ENCODE measurements at regions not wholly inside any gene's neighbourhood (a gene's known extent, or its start where the extent isn't known, plus 50 kb on each side); places are given as distances from the start of the nearest gene placed in this dataset.

GRCh38 chr13:63693696-63694095 lies 2278.0 kb upstream of the PCDH20 start:
- Histone ChIP-seq H3K4me3 (no peak overlapping the region), H3K27me3 (no peaks in the 10 kb centered on the region), H3K4me1 (no peaks in the 10 kb centered on the region), H3K9me3 (no peaks in the 10 kb centered on the region), H3K27ac (no peak overlapping the region), H3K36me3 (replicated peaks in 1 of 2; ENCODE audit: insufficient read depth in 1 of 2, low read depth in 2 of 2) (no peaks in the 10 kb centered on the region)
- WGBS, 2 donors, result 82 to 91% methylated on average over 15 of the region's 15 CpGs
- no peak for ATAC-seq
- DNase-seq, result no peak
- intact Hi-C loops (cut with DNase I), result no loop called here
- no peak for TF ChIP-seq CTCF (IDR thresholded peaks at IDR 0.05)
- no peak for TF ChIP-seq POLR2A (IDR thresholded peaks at IDR 0.05)

- Histone ChIP-seq H3K36me3 (replicated peaks in 1 of 2; ENCODE audit: insufficient read depth in 1 of 2, low read depth in 2 of 2) (no peaks in the 10 kb centered on the region), H3K27ac (no peak overlapping the region), H3K4me1 (no peaks in the 10 kb centered on the region), H3K9me3 (no peaks in the 10 kb centered on the region), H3K27me3 (no peaks in the 10 kb centered on the region), H3K4me3 (no peak overlapping the region)
- DNase-seq, result no peak
- intact Hi-C loops (cut with DNase I), result no loop called here
- TF ChIP-seq CTCF (IDR thresholded peaks at IDR 0.05) (no peak), POLR2A (IDR thresholded peaks at IDR 0.05) (no peak)
- ATAC-seq, result no peak
- WGBS, 2 donors, result 55 to 56% methylated on average over 3 of the region's 3 CpGs
Measured at GRCh38 chr13:63691474-63691873, 2275.8 kb upstream of the PCDH20 start.

- 58 to 67% methylated on average over 5 of the region's 5 CpGs for WGBS, 2 donors
Measured at GRCh38 chr13:63690672-63691071, 2275.0 kb upstream of the PCDH20 start.

GRCh38 chr13:63684822-63685221 lies 2269.2 kb upstream of the PCDH20 start:
- Histone ChIP-seq H3K9me3 (no peaks in the 10 kb centered on the region), H3K27ac (no peak overlapping the region), H3K4me3 (no peak overlapping the region), H3K27me3 (no peaks in the 10 kb centered on the region), H3K36me3 (replicated peaks in 1 of 2; ENCODE audit: insufficient read depth in 1 of 2, low read depth in 2 of 2) (no peaks in the 10 kb centered on the region), H3K4me1 (no peaks in the 10 kb centered on the region)
- DNase-seq (no peak), ATAC-seq (no peak)
- TF ChIP-seq CTCF (IDR thresholded peaks at IDR 0.05), result no peak
- intact Hi-C loops (cut with DNase I), result no loop called here

More at GRCh38 chr13:63690672-63691071, 2275.0 kb upstream of the PCDH20 start:
- intact Hi-C loops (cut with DNase I), result no loop called here
- Histone ChIP-seq H3K4me3 (no peak overlapping the region), H3K27ac (no peak overlapping the region), H3K36me3 (replicated peaks in 1 of 2; ENCODE audit: insufficient read depth in 1 of 2, low read depth in 2 of 2) (no peaks in the 10 kb centered on the region), H3K27me3 (no peaks in the 10 kb centered on the region), H3K4me1 (no peaks in the 10 kb centered on the region), H3K9me3 (no peaks in the 10 kb centered on the region)
- TF ChIP-seq POLR2A (IDR thresholded peaks at IDR 0.05), result no peak
- TF ChIP-seq CTCF (IDR thresholded peaks at IDR 0.05), result no peak
- DNase-seq (no peak), ATAC-seq (no peak)

GRCh38 chr13:63680704-63681103 lies 2265.1 kb upstream of the PCDH20 start:
- no peak overlapping the region for H3K27ac ChIP-seq
- H3K9me3 ChIP-seq, result no peaks in the 10 kb centered on the region
- intact Hi-C loops (cut with DNase I), result no loop called here
- DNase-seq (no peak), ATAC-seq (no peak)
- no peaks in the 10 kb centered on the region for H3K4me1 ChIP-seq
- WGBS, 2 donors, result 12 to 19% methylated on average over 1 of the region's 1 CpG
- no peaks in the 10 kb centered on the region for H3K27me3 ChIP-seq
- no peak overlapping the region for H3K4me3 ChIP-seq
- TF ChIP-seq CTCF (IDR thresholded peaks at IDR 0.05) (no peak), POLR2A (IDR thresholded peaks at IDR 0.05) (no peak)
- H3K36me3 ChIP-seq (replicated peaks in 1 of 2; ENCODE audit: insufficient read depth in 1 of 2, low read depth in 2 of 2), result no peaks in the 10 kb centered on the region
